Thyroid gland (tissue), 4 donors: ENCODE measurements at regions not wholly inside any gene's neighbourhood (a gene's known extent, or its start where the extent isn't known, plus 50 kb on each side); places are given as distances from the start of the nearest gene placed in this dataset.
"Not testable (repeated sequence)": the region's sequence is repeated elsewhere in the genome, so short reads cannot be mapped to it uniquely, and the experiment has no call there.

Source experiments
- DNase-seq, 2 donors: peaks; one replicate each; pipeline ENCODE4 v3.0.0-alpha.2; 2019
- H3K27ac ChIP-seq, 3 donors: fragments of 200-600 bp; sonication (generic); 1 replicate in 2 of 3; 2 replicates in 1 of 3; pipeline ENCODE4 v1.5.1; 2016 to 2019; ENCODE audit warnings: mild to moderate bottlenecking in 1 of 3, moderate library complexity in 1 of 3
- H3K27me3 ChIP-seq: fragments of 200-600 bp; sonication (generic); one replicate; pipeline ENCODE4 v1.5.1; 2019
- H3K36me3 ChIP-seq, 2 donors: fragments of 200-600 bp; sonication (generic); one replicate each; pipeline ENCODE4 v1.5.1; 2016 to 2019
- H3K4me1 ChIP-seq, 2 donors: fragments of 200-600 bp; sonication (generic); one replicate each; pipeline ENCODE4 v1.5.1; 2017 to 2019
- H3K4me3 ChIP-seq, 3 donors: fragments of 200-600 bp; sonication (generic); replicated peaks in 1 of 3; 1 replicate in 2 of 3; 2 replicates in 1 of 3; pipeline ENCODE4 v1.5.1; 2016; ENCODE audit warnings: mild to moderate bottlenecking in 1 of 3
- H3K9me3 ChIP-seq: fragments of 200-600 bp; sonication (generic); one replicate; pipeline ENCODE4 v1.5.1; 2017
- POLR2A ChIP-seq, 2 donors: fragments of 450-650 bp; IDR thresholded peaks; one replicate each; pipeline ENCODE4 v1.6.1; 2017; ENCODE audit warnings: antibody characterized with exemption in 2 of 2, mild to moderate bottlenecking in 2 of 2, moderate library complexity in 1 of 2
- whole genome bisulfite sequencing, 2 donors: methylation state at CpG; one replicate each; pipeline ENCODE4 v1.1.5; 2017; 5-methylcytosine and 5-hydroxymethylcytosine counted together
- intact Hi-C: fragments of 100-400 bp; cut with DNase I; formaldehyde crosslinking; loops from one replicate; pipeline ENCODE4 v1.15.1; 2023
- TF ChIP-seq, protein P1 (sequence below), 6 experiments: fragments of 200-600 bp in 3 of 6; fragments of 450-650 bp in 3 of 6; sonication (generic) in 3 of 6; IDR thresholded peaks; one replicate each; pipeline ENCODE4 v1.5.1; 2016 to 2019; ENCODE audit warnings: antibody characterized with exemption in 6 of 6, mild to moderate bottlenecking in 2 of 6, inconsistent platforms in 1 of 6, moderate library complexity in 1 of 6

DNA sequence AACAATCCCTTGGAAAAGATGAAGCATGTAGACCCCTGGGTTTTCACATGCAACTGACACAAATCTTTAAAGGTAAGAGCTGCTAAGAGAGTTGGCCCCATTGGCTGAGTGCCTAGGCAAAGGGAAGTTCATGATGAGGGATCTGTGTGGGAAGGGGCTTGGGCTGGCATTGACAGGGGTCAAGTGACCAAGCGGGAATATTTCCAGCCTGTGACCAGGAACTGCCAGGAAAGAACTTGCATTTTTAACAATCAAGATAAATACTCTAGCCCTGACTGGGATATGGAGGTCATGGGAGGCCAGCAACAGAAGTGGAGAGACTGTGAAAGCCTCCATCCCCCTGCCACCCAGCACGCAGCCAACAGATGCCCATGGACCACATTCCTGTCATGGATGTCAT is 361.1 kb upstream of the ATP10A start:
- H3K27me3 ChIP-seq, result no peaks in the 10 kb centered on the region
- 85 to 100% methylated on average over 2 of the region's 2 CpGs for WGBS, 2 donors
- H3K36me3 ChIP-seq, result no peaks in the 10 kb centered on the region

DNA sequence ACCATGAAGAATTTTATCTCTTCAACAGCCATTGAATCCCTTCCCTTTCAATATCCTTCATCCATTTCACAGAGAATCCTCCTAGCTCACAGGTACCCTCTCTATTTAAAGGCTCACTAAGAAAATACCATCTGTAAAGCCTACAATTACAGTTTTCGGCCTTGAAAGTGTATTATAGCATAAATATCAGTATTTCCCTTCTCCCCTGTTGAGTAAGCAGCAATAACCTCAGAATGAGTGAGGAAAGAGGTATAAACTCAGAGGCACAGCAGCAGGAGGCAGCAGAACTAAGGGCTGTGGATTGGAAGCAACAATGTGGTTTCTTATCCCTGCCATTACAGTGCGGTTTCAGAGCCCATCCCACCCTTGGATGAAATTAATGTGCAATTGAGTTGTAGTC is 360.6 kb upstream of the ATP10A start:
- H3K9me3 ChIP-seq, result no peaks in the 10 kb centered on the region
- no peaks in the 10 kb centered on the region for H3K36me3 ChIP-seq
- H3K27ac ChIP-seq, result no peak overlapping the region
- H3K4me3 ChIP-seq, result no peak overlapping the region
- H3K4me1 ChIP-seq, result no peaks in the 10 kb centered on the region
- WGBS, 2 donors, result 80 to 88% methylated on average over 2 of the region's 2 CpGs
- no peak for TF ChIP-seq POLR2A (IDR thresholded peaks at IDR 0.05)
- no peaks in the 10 kb centered on the region for H3K27me3 ChIP-seq
- no peak for DNase-seq
- intact Hi-C loops, result no loop called here

More for the DNA sequence above, 361.1 kb upstream of the ATP10A start:
- Histone ChIP-seq H3K4me1 (no peaks in the 10 kb centered on the region), H3K27ac (no peak overlapping the region), H3K4me3 (no peak overlapping the region), H3K9me3 (no peaks in the 10 kb centered on the region)
- TF ChIP-seq POLR2A (IDR thresholded peaks at IDR 0.05), result no peak
- TF ChIP-seq, protein P1, sequence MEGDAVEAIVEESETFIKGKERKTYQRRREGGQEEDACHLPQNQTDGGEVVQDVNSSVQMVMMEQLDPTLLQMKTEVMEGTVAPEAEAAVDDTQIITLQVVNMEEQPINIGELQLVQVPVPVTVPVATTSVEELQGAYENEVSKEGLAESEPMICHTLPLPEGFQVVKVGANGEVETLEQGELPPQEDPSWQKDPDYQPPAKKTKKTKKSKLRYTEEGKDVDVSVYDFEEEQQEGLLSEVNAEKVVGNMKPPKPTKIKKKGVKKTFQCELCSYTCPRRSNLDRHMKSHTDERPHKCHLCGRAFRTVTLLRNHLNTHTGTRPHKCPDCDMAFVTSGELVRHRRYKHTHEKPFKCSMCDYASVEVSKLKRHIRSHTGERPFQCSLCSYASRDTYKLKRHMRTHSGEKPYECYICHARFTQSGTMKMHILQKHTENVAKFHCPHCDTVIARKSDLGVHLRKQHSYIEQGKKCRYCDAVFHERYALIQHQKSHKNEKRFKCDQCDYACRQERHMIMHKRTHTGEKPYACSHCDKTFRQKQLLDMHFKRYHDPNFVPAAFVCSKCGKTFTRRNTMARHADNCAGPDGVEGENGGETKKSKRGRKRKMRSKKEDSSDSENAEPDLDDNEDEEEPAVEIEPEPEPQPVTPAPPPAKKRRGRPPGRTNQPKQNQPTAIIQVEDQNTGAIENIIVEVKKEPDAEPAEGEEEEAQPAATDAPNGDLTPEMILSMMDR (IDR thresholded peaks at IDR 0.05), result no peak
- intact Hi-C loops, result no loop called here
- DNase-seq, result no peak

DNA sequence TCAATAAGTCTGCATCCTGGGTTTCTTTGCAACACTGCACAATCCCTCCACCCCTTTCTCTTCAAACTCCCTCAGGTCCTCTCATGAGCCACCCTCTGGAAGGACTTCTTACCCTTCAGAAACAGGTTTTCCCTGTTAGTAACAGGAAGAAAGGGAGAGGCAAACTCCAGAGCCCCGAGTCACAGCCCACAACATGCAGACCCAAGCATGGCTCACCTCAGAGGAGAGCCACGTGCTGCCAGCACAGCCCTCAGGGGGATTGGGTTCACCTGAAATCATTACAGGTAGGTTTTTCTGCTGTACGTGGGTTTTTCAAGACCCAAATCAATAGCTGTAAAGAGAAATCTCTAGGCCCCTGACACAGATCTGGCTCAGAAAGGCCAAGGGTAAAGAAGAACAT is 359.7 kb upstream of the ATP10A start:
- no peaks in the 10 kb centered on the region for H3K9me3 ChIP-seq
- no peaks in the 10 kb centered on the region for H3K36me3 ChIP-seq
- H3K27me3 ChIP-seq, result no peaks in the 10 kb centered on the region
- WGBS, 2 donors, result 58 to 61% methylated on average over 3 of the region's 3 CpGs
- no peak overlapping the region for H3K4me3 ChIP-seq
- intact Hi-C loops, result no loop called here
- TF ChIP-seq, protein P1 (IDR thresholded peaks at IDR 0.05), result no peak
- TF ChIP-seq POLR2A (IDR thresholded peaks at IDR 0.05), result no peak
- DNase-seq, result no peak
- H3K4me1 ChIP-seq, result no peaks in the 10 kb centered on the region
- no peak overlapping the region for H3K27ac ChIP-seq

DNA sequence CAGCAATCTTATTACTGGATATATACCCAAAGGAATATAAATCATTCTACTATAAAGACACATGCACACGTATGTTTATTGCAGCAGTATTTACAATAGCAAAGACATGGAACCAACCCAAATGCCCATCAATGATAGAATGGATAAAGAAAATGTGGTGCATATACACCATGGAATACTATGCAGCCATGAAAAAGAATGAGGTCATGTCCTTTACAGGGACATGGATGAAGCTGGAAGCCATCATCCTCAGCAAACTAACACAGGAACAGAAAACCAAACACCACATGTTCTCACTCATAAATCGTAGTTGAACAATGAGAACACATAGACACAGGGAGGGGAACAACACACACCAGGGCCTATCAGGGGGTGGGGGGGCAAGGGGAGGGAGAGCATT is 353.9 kb upstream of the ATP10A start:
- intact Hi-C loops, DNase-seq, H3K9me3 ChIP-seq, H3K36me3 ChIP-seq, H3K4me1 ChIP-seq, H3K27ac ChIP-seq, H3K27me3 ChIP-seq, H3K4me3 ChIP-seq: not testable (repeated sequence)
- WGBS, 2 donors, result 87 to 95% methylated on average over 2 of the region's 2 CpGs

DNA sequence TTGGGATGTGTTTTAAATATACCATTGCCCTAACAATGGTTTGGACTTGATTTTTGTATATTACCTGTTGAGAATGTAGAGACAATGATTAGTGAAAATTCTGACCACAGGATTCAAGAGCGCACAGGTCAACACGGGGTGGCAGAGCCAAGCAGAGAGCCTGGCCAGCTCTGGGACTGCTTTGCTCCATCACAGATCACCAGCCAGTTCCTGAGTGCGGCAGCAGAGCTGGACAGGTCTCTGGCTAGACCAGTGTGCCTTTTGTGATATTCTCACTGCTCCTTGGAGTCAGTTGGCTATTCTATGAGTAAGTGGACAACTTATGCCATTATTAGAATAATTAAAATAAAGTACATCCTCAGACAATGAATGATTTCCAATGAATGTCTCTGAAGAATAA is 351.2 kb upstream of the ATP10A start:
- 82% methylated on average over 3 of the region's 3 CpGs for WGBS, 2 donors
- Histone ChIP-seq H3K27me3 (no peaks in the 10 kb centered on the region), H3K36me3 (no peaks in the 10 kb centered on the region), H3K27ac (no peak overlapping the region), H3K4me3 (no peak overlapping the region), H3K4me1 (no peaks in the 10 kb centered on the region), H3K9me3 (no peaks in the 10 kb centered on the region)
- intact Hi-C loops, result no loop called here
- DNase-seq, result no peak
- TF ChIP-seq, protein P1 (IDR thresholded peaks at IDR 0.05), result no peak
- no peak for TF ChIP-seq POLR2A (IDR thresholded peaks at IDR 0.05)

DNA sequence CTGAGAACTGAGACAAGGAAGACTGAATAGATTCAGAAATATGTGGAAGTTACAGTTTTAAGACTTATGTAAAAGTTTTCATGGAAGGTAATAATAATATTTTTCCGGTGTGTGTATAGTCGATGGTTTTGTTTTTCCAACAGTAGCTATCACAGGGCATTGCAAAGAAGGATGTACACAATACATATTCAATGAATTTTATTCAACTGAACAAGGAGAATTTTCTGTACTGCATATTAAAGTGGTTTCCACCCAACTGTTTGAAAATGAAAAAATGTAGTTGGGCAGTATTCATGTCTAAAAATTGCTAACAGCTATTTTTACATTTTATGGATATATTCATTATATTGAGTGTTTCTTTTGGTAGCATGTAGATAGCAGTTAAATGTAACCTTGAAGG is 350.3 kb upstream of the ATP10A start:
- Histone ChIP-seq H3K4me3 (no peak overlapping the region), H3K4me1 (no peaks in the 10 kb centered on the region), H3K27ac (no peak overlapping the region), H3K9me3 (no peaks in the 10 kb centered on the region), H3K36me3 (no peaks in the 10 kb centered on the region), H3K27me3 (no peaks in the 10 kb centered on the region)
- 87 to 90% methylated on average over 2 of the region's 2 CpGs for WGBS, 2 donors
- no peak for TF ChIP-seq POLR2A (IDR thresholded peaks at IDR 0.05)
- TF ChIP-seq, protein P1 (IDR thresholded peaks at IDR 0.05), result no peak
- no peak for DNase-seq
- intact Hi-C loops, result no loop called here
